ENCODE measurements at regions not wholly inside any gene's neighbourhood (a gene's known extent, or its start where the extent isn't known, plus 50 kb on each side); places are given as distances from the start of the nearest gene placed in this dataset.

DNA sequence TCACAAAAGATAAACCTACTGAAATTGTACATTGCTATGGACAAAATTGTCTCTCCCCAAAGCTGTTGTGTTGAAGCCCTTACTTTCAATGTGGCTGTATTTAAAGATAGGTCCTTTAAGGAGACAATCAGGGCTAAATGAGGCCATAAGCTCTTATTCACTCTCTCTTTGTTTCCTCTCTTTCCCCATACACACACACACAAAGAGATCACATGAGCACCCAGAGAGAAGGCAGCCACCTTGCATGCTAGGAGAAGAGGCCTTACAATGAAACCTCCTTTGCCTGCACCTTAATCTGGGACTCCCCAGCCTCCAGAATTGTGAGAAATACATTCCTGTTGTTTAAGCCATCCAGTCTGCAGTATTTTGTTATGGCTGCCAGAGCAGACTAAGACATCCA lies 1295.6 kb upstream of the CDH6 start:
- DNase-seq, result no peak

DNA sequence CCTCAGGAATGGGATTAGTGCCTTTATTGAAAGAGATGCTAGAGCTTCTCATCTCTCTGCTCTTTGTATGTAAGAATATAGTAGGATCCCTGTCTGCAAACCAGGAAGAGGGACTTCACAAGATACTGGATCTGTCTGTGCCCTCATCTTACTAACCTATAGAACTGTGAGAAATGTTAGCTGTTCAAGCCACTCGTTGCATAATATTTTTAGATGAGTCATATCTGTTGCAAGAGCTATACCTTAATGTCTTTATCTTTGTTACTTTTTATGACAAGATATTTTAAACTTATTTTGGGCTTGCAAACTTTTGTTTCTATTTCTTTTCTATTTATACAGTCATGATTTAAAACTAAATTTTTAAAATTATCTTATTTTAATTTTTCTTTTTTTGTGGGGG lies 1296.8 kb upstream of the CDH6 start:
- DNase-seq, result no peak

- no peak for DNase-seq
Observed at GRCh38 chr5:29894668-29895067, 1298.8 kb upstream of the CDH6 start.

GRCh38 chr5:29889051-29889450 lies 1304.4 kb upstream of the CDH6 start:
- DNase-seq, result no peak

DNA sequence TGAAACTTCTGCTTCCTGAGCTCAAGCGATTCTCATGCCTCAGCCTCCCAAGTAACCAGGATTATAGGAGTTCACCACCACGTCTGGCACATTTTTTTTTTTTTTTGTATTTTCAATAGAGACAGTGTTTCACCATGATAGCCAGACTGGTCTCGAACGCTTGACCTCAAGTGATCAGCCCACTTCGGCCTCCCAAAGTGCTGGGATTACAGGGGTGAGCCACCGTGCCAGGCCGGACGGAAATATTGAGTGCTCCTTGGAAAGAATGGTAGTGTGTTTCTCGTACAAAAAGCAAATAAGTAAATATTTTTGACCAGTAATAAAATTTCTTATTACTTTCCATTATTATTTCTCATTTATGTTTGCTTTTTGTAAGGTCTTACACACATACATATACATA lies 1307.9 kb upstream of the CDH6 start:
- no peak for DNase-seq

GRCh38 chr5:29882036-29882435 lies 1311.5 kb upstream of the CDH6 start:
- no peak for DNase-seq

- DNase-seq, result no peak
Observed at GRCh38 chr5:29879401-29879800, 1314.1 kb upstream of the CDH6 start.

GRCh38 chr5:29878599-29878998 lies 1314.9 kb upstream of the CDH6 start:
- no peak for DNase-seq

DNA sequence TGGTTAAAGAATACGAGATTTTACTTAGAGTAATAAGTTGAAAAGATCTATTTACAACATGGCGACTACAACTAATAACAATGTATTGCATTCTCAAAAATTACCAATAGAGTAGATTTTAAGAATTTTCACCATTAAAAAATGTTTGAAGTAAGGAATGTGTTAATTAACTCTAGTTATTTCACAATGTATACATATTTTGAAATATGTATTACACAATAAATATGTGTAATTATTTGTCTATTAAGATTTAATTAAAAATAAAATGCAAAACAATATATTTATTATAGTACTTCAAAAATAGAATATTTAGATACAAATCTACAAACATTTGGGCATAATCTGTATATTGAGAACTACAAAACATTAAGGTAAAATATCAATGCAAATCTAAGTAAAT lies 1326.3 kb upstream of the CDH6 start:
- no peak for DNase-seq

GRCh38 chr5:29853711-29854220 lies 1339.7 kb upstream of the CDH6 start:
- no peak for DNase-seq

DNA sequence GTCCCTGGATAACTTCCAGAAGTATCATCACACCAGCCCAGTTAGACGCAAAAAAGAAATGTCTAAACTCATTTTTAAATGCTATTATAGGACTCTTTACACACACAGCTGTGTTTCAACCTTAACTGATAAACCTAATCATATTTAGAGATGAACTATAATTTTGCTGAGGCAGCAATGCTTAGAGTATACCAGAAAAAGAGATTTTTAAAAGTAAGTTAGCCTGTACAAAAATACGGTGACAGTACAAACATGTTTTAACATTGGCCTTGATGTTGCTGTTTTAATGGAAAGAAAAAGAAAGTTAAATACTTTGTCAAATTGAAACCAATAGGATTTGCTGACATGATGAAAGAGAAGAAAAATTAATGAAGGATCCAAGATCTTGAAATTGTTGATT lies 1341.2 kb upstream of the CDH6 start:
- DNase-seq, result no peak

DNA sequence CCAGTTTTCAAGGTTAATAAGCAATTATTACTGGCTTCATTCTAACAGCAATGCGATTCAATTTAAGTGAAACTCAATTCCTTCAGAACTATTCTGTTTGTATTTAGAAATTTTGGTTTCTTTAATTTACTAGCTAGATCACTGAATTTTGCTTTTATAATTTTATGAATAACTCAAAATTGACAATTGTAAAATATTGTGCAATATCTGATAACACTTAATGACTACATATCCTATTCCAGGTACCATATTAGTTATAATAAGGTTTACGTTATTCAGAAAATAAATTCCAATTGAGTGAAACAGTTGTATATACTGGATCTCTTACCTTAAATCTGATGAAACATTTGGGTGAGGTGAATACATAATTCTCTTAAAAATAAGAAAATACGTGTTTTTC lies 1348.3 kb upstream of the CDH6 start:
- no peak for DNase-seq

DNA sequence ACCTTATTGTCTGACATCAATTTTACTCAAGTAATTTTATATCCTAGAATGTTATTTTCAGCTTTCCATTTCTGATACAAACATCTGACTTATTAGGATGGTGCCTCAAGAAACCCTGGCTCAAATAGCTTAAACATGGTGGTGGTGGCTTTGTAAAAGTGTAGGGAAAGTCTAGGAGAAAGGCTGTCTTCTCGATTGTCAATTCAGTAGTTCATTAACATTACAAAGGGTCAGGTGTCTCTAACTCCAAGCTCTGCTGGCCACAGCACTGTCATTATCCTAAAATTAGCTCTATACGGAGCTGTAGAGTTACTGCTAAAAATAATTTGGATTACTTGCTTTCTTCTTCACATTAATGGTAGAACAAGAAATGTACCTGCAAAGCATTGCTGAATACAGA lies 1360.1 kb upstream of the CDH6 start:
- no peak for DNase-seq

- no peak for DNase-seq
Observed at GRCh38 chr5:29822521-29822920, 1371.0 kb upstream of the CDH6 start.

- DNase-seq, result no peak
Observed at GRCh38 chr5:29811914-29812679, 1381.4 kb upstream of the CDH6 start.

DNA sequence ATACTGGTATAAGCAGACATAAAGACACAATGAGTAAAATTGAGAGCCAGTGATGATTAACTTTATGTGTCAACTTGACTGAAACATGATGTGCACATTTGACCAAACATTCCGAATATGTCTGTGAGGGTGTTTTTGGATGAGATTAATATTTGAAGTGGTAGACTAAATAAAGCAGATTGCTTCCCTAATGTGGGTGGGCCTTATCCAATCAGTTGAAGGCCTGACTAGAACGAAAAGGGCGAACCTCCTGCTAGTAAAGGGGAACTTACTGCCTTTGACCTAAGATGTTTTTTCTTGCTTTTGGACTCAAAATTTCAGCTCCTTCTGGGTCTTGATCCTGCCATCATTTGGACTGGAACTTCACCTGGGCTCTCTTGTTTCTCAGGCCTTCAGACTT lies 1387.7 kb upstream of the CDH6 start:
- no peak for DNase-seq

DNA sequence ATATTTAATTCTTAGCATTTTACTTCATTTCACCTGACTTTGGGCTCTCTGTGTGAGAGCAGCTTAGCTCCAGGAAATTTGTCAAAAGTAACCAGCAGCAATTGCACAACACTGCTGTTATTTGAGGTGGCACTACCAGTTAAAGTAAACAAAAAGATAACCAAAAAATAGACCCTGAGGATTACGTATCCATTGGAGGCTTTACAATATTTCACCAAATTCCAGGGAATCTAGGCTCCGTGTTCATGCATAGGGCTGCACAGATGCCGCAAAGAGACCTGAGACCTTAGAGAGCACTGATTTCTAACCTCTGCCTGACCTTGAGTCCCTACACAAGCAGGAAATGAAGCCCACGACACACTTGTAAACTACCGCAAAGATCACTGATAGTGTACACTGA lies 1392.7 kb upstream of the CDH6 start:
- no peak for DNase-seq

DNA sequence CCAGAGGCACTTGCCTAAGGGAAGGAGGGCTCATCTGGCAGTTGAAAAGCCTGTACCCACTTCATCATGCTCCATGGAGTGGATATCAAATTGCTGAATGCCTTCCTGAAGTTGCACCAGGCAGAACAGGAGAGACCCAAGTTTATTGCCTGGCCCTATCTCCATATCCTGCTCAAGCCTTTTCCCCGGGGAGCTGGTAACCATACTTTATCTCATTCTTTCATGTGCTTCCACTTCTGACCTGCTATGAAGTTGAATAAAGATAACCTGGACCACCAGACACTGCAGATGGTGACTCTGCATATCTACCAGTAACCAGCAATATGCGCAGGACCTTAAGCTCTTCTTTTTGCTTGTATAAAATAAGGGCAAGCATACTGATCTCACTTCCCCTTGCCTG lies 1397.5 kb upstream of the CDH6 start:
- no peak for DNase-seq

DNA sequence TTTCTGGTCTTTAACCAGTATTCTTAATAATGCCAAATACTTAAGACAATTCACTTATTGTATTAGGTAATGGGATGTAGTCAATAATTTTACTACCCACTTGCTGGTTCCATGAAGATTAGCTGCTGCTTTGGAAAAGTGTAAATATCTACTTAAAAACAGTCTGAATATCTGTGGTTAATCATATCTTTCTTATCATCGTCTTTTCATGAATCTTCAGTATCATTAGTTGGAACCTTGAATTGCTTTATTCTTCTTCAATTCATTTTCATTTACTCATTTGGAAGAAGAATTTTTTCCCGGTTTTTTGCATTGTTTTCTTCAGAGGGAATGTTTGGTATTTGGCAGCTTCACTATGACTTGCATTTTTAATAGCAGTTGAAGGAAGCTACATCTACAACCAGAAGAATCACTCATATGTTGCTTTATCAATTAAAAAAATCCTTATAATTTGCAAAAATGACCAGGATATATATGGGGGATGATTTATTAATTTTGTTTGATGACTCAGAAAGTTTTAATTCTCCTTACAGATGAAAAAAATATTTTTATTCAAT lies 1398.3 kb upstream of the CDH6 start:
- no peak for DNase-seq

GRCh38 chr5:29794141-29794787 lies 1399.2 kb upstream of the CDH6 start:
- no peak for DNase-seq

DNA sequence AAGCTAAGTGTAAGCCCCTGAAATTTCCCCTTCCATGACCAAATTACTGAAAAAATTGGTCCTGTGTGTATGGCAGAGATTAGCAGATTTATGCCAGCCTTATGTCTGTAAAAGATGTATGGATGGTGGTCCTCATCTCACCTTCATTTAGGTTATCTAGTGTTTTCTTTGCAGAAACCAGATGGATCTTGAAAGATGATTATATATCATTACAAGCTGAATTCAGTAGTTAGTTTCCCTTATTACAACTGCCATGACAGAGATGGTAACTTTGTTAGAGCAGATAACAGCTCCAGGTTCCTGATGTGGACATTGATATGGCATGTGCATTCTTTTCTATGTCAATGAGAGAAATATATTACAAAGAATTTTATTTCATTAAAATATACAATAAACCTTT lies 1403.2 kb upstream of the CDH6 start:
- no peak for DNase-seq

GRCh38 chr5:29780401-29780800 lies 1413.1 kb upstream of the CDH6 start:
- no peak for DNase-seq

DNA sequence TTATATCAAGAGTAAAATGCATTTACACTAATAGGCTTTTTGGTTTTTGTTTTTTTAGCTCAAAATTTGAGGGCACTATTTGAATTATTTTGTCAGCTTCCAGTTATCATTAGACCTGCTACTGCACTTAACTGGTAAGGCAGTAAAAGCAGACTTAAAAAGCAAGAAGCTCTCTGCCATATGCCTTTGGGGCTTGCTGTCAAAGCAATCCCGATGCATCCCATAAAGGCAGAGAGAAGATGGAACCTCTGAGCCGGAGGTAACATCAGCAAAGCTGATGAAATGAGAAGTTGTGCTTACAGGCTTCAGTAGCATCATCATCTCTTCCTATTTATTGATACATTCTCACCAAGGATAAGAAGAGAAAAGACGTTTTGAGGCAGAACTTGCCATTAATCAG lies 1414.3 kb upstream of the CDH6 start:
- no peak for DNase-seq

GRCh38 chr5:29777373-29777772 lies 1416.1 kb upstream of the CDH6 start:
- DNase-seq, result no peak
